ENCODE measurements at regions not wholly inside any gene's neighbourhood (a gene's known extent, or its start where the extent isn't known, plus 50 kb on each side); places are given as distances from the start of the nearest gene placed in this dataset.

- no peaks in the 10 kb centered on the region for H3K36me3 ChIP-seq
- no peak overlapping the region for H3K27ac ChIP-seq
- no peaks in the 10 kb centered on the region for H3K9me3 ChIP-seq
- TF ChIP-seq POLR2A (IDR thresholded peaks at IDR 0.05) (no peak), CTCF (IDR thresholded peaks at IDR 0.05) (no peak)
- DNase-seq, result no peak
- no peaks in the 10 kb centered on the region for H3K27me3 ChIP-seq
- no peak overlapping the region for H3K4me3 ChIP-seq
- peaks cover 0 to 17% (median 0%) of the 10 kb centered on the region in 4 donors for H3K4me1 ChIP-seq
Observed at GRCh38 chr3:150216866-150217600, 191.1 kb upstream of the TSC22D2 start.

- no peaks in the 10 kb centered on the region for H3K27me3 ChIP-seq
- no peaks in the 10 kb centered on the region for H3K9me3 ChIP-seq
- DNase-seq, result no peak
- H3K4me3 ChIP-seq, result no peak overlapping the region
- no peak overlapping the region for H3K27ac ChIP-seq
- H3K36me3 ChIP-seq, result no peaks in the 10 kb centered on the region
- TF ChIP-seq POLR2A (IDR thresholded peaks at IDR 0.05) (no peak), CTCF (IDR thresholded peaks at IDR 0.05) (no peak)
- H3K4me1 ChIP-seq, result peaks cover 0 to 14% (median 0%) of the 10 kb centered on the region in 4 donors
Observed at GRCh38 chr3:150216041-150216811, 191.9 kb upstream of the TSC22D2 start.

- no peak overlapping the region for H3K27ac ChIP-seq
- H3K4me3 ChIP-seq, result no peak overlapping the region
- no peaks in the 10 kb centered on the region for H3K9me3 ChIP-seq
- H3K36me3 ChIP-seq, result no peaks in the 10 kb centered on the region
- TF ChIP-seq CTCF (IDR thresholded peaks at IDR 0.05) (no peak), POLR2A (IDR thresholded peaks at IDR 0.05) (no peak)
- H3K4me1 ChIP-seq, result peaks cover 0 to 10% (median 0%) of the 10 kb centered on the region in 4 donors
- no peak for DNase-seq
- H3K27me3 ChIP-seq, result no peaks in the 10 kb centered on the region
Observed at GRCh38 chr3:150215616-150216015, 192.5 kb upstream of the TSC22D2 start.

GRCh38 chr3:150213577-150213976 lies 194.5 kb upstream of the TSC22D2 start:
- no peak for DNase-seq
- TF ChIP-seq CTCF (IDR thresholded peaks at IDR 0.05) (no peak), POLR2A (IDR thresholded peaks at IDR 0.05) (no peak)
- no peaks in the 10 kb centered on the region for H3K27me3 ChIP-seq
- H3K4me3 ChIP-seq, result no peak overlapping the region
- H3K4me1 ChIP-seq, result peaks cover 0 to 10% (median 0%) of the 10 kb centered on the region in 4 donors
- no peaks in the 10 kb centered on the region for H3K9me3 ChIP-seq
- H3K36me3 ChIP-seq, result no peaks in the 10 kb centered on the region
- H3K27ac ChIP-seq, result no peak overlapping the region

- no peak for DNase-seq
- Histone ChIP-seq H3K4me3 (no peak overlapping the region), H3K27me3 (no peaks in the 10 kb centered on the region), H3K4me1 (peaks cover 0 to under 1% (median 0%) of the 10 kb centered on the region in 4 donors), H3K36me3 (no peaks in the 10 kb centered on the region), H3K9me3 (no peaks in the 10 kb centered on the region), H3K27ac (no peak overlapping the region)
- TF ChIP-seq POLR2A (IDR thresholded peaks at IDR 0.05) (no peak), CTCF (IDR thresholded peaks at IDR 0.05) (no peak)
Observed at GRCh38 chr3:150210461-150211110, 197.5 kb upstream of the TSC22D2 start.
